H1 (cell line): ENCODE measurements at regions not wholly inside any gene's neighbourhood (a gene's known extent, or its start where the extent isn't known, plus 50 kb on each side); places are given as distances from the start of the nearest gene placed in this dataset.

Experiments
- CTCF ChIA-PET: fragments of 300-600 bp; sonication (Branson Sonifier 250); formaldehyde crosslinking; loops from one replicate; lab custom pipeline; 2021; ENCODE audit not compliant: partially characterized antibody; lab: Charles Lee
- POLR2A ChIA-PET: fragments of 300-600 bp; sonication (Branson Sonifier 250); formaldehyde crosslinking; loops from one replicate; lab custom pipeline; 2021; ENCODE audit warnings: inconsistent platforms; ENCODE audit not compliant: partially characterized antibody; lab: Charles Lee
- DNase-seq, 2 experiments: peaks; one replicate each; pipeline versions ENCODE4 v3.0.0 to v3.0.0-alpha.2; 2010 to 2022; ENCODE audit warnings: low spot score in 2 of 2, low read depth in 1 of 2, mixed read lengths in 1 of 2
- FAIRE-seq: peaks from 2 replicates; lab custom pipeline; 2011; peaks lifted over from hg19 to GRCh38; lab: Jason Lieb, UNC
- H2AFZ ChIP-seq: 2 replicates; pipeline ENCODE4 v1.8.1; 2012; ENCODE audit warnings: low read length, inconsistent platforms
- H2AK5ac ChIP-seq: 2 replicates; pipeline ENCODE4 v1.6.1; 2013; ENCODE audit warnings: low read depth, low read length
- H2BK120ac ChIP-seq: replicated peaks from 2 replicates; pipeline ENCODE3; 2013; ENCODE audit warnings: low read depth, low read length, inconsistent platforms
- H2BK12ac ChIP-seq: 2 replicates; pipeline ENCODE4 v1.6.1; 2013; ENCODE audit warnings: low read depth, low read length
- H2BK15ac ChIP-seq: 2 replicates; pipeline ENCODE4 v1.6.1; 2013; ENCODE audit warnings: low read length
- H2BK20ac ChIP-seq: 2 replicates; pipeline ENCODE4 v1.6.1; 2013; ENCODE audit warnings: low read length
- H2BK5ac ChIP-seq: 2 replicates; pipeline ENCODE4 v1.6.1; 2013; ENCODE audit warnings: low read depth, low read length
- H3K14ac ChIP-seq: 2 replicates; pipeline ENCODE4 v1.6.1; 2013; ENCODE audit warnings: inconsistent platforms; ENCODE audit not compliant: insufficient read length
- H3K18ac ChIP-seq: 2 replicates; pipeline ENCODE4 v1.6.1; 2013; ENCODE audit warnings: low read length; ENCODE audit errors: extremely low read depth
- H3K23ac ChIP-seq: 2 replicates; pipeline ENCODE4 v1.6.1; 2013; ENCODE audit warnings: inconsistent platforms; ENCODE audit not compliant: insufficient read length
- H3K23me2 ChIP-seq: 2 replicates; pipeline ENCODE4 v1.6.1; 2013; ENCODE audit warnings: low read depth, low read length
- H3K27ac ChIP-seq: 2 replicates; pipeline ENCODE4 v1.6.1; 2011; ENCODE audit warnings: low read depth, low read length, inconsistent platforms
- H3K27me3 ChIP-seq, 4 experiments: replicated peaks in 1 of 4; 1 replicate in 1 of 4; 2 replicates in 3 of 4; pipeline versions ENCODE4 v1.6.1 to v1.8.1; 2011 to 2013; ENCODE audit warnings: low read length in 3 of 4, mild to moderate bottlenecking in 3 of 4, inconsistent platforms in 2 of 4, mixed read lengths in 2 of 4, moderate library complexity in 1 of 4; ENCODE audit not compliant: control insufficient read depth in 3 of 4, insufficient read depth in 3 of 4; ENCODE audit errors: extremely low read depth in 1 of 4
- H3K36me3 ChIP-seq, 4 experiments: 2 replicates each; pipeline versions ENCODE4 v1.6.1 to v1.8.1; 2011 to 2013; ENCODE audit warnings: mild to moderate bottlenecking in 4 of 4, low read length in 3 of 4, moderate library complexity in 2 of 4, control low read depth in 1 of 4, inconsistent platforms in 1 of 4; ENCODE audit not compliant: insufficient read depth in 4 of 4, control insufficient read depth in 2 of 4
- H3K4ac ChIP-seq: replicated peaks from 2 replicates; pipeline ENCODE3; 2013; ENCODE audit warnings: low read length, low read depth, mixed read lengths, inconsistent platforms; ENCODE audit not compliant: insufficient read length
- H3K4me1 ChIP-seq, 4 experiments: replicated peaks in 1 of 4; 1 replicate in 1 of 4; 2 replicates in 3 of 4; pipeline versions ENCODE4 v1.6.1 to v1.8.1; 2011 to 2013; ENCODE audit warnings: low read length in 3 of 4, inconsistent platforms in 2 of 4, mixed read lengths in 1 of 4; ENCODE audit not compliant: insufficient read depth in 4 of 4, control insufficient read depth in 3 of 4
- H3K4me2 ChIP-seq, 2 experiments: 2 replicates each; pipeline versions ENCODE4 v1.6.1 to v1.8.1; 2011 to 2013; ENCODE audit warnings: low read depth in 2 of 2, low read length in 2 of 2, control low read depth in 1 of 2, inconsistent platforms in 1 of 2, mild to moderate bottlenecking in 1 of 2; ENCODE audit not compliant: insufficient read depth in 1 of 2
- H3K4me3 ChIP-seq, 4 experiments: fragments of 200-600, 300-600 bp in 1 of 4; sonication (generic), shearing (Covaris generic), sonication (Bioruptor Twin) in 1 of 4; 2 replicates each; pipeline versions ENCODE4 v1.5.1 to v1.8.1; 2011 to 2016; ENCODE audit warnings: low read length in 4 of 4, low read depth in 3 of 4, control low read depth in 2 of 4, inconsistent platforms in 2 of 4, mild to moderate bottlenecking in 2 of 4, mixed read lengths in 1 of 4, moderate library complexity in 1 of 4; ENCODE audit not compliant: insufficient read depth in 2 of 4; ENCODE audit errors: extremely low read depth in 1 of 4
- H3K56ac ChIP-seq: replicated peaks from 2 replicates; pipeline ENCODE3; 2013; ENCODE audit warnings: low read depth, mild to moderate bottlenecking, mixed read lengths, low read length, inconsistent platforms; ENCODE audit not compliant: insufficient read length
- H3K79me1 ChIP-seq: 2 replicates; pipeline ENCODE4 v1.6.1; 2013; ENCODE audit warnings: low read depth, low read length, control low read depth
- H3K79me2 ChIP-seq, 2 experiments: 2 replicates each; pipeline versions ENCODE4 v1.6.1 to v1.8.1; 2012 to 2013; ENCODE audit warnings: low read length in 2 of 2, mild to moderate bottlenecking in 2 of 2, inconsistent platforms in 1 of 2; ENCODE audit not compliant: insufficient read depth in 2 of 2, control insufficient read depth in 1 of 2
- H3K9ac ChIP-seq, 4 experiments: replicated peaks in 1 of 4; 1 replicate in 1 of 4; 2 replicates in 3 of 4; pipeline versions ENCODE4 v1.6.1 to v1.8.1; 2011 to 2013; ENCODE audit warnings: low read depth in 3 of 4, low read length in 3 of 4, control low read depth in 2 of 4, mild to moderate bottlenecking in 2 of 4, moderate library complexity in 2 of 4, inconsistent platforms in 1 of 4; ENCODE audit errors: extremely low read depth in 1 of 4
- H3K9me3 ChIP-seq, 2 experiments: 2 replicates each; pipeline versions ENCODE4 v1.6.1 to v1.8.1; 2012 to 2013; ENCODE audit warnings: mild to moderate bottlenecking in 2 of 2, moderate library complexity in 2 of 2, control low read depth in 1 of 2, inconsistent platforms in 1 of 2, low read depth in 1 of 2, low read length in 1 of 2, mixed read lengths in 1 of 2; ENCODE audit not compliant: insufficient read depth in 2 of 2
- H4K20me1 ChIP-seq, 2 experiments: replicated peaks in 1 of 2; 2 replicates each; pipeline versions ENCODE3 to v1.8.1; 2011 to 2013; ENCODE audit warnings: inconsistent platforms in 2 of 2, low read length in 2 of 2, mild to moderate bottlenecking in 1 of 2; ENCODE audit not compliant: insufficient read depth in 2 of 2, control insufficient read depth in 1 of 2
- H4K5ac ChIP-seq: 2 replicates; pipeline ENCODE4 v1.6.1; 2013; ENCODE audit warnings: low read length, low read depth, mixed read lengths, inconsistent platforms; ENCODE audit not compliant: insufficient read length
- H4K8ac ChIP-seq: 2 replicates; pipeline ENCODE4 v1.8.0; 2013; ENCODE audit warnings: mild to moderate bottlenecking, moderate library complexity, low read length, inconsistent platforms; ENCODE audit not compliant: insufficient read depth; ENCODE audit errors: extremely low read depth
- H4K91ac ChIP-seq: replicated peaks from 2 replicates; pipeline ENCODE3; 2013; ENCODE audit warnings: low read length, mixed read lengths, inconsistent platforms; ENCODE audit not compliant: insufficient read length
- CEBPB ChIP-seq: IDR thresholded peaks from 2 replicates; pipeline ENCODE4 v1.6.1; 2012; ENCODE audit warnings: low read depth, low read length
- CHD1 ChIP-seq: IDR thresholded peaks from 2 replicates; pipeline ENCODE4 v1.6.1; 2012; ENCODE audit warnings: low read depth, low read length, improper control_type of control experiment
- RAD21 ChIP-seq, 2 experiments: IDR thresholded peaks in 1 of 2; conservative IDR thresholded peaks in 1 of 2; 2 replicates each; pipeline ENCODE4 v1.6.1; 2011; ENCODE audit warnings: low read depth in 2 of 2, low read length in 2 of 2, improper control_type of control experiment in 1 of 2, inconsistent platforms in 1 of 2, mild to moderate bottlenecking in 1 of 2, moderate library complexity in 1 of 2
- WGBS, 2 experiments: shearing (Covaris generic) in 1 of 2; methylation state at CpG; one replicate each; pipeline versions ENCODE4 v1.1.6 to v1.1.7; 2013 to 2015; ENCODE audit warnings: low lambda C conversion rate in 2 of 2, mixed read lengths in 2 of 2, inconsistent platforms in 1 of 2, low coverage in 1 of 2, missing lambda C conversion rate in 1 of 2; ENCODE audit not compliant: insufficient replicate concordance in 2 of 2, insufficient coverage in 1 of 2, insufficient read length in 1 of 2; ENCODE audit errors: extremely low coverage in 1 of 2, missing lambda C conversion rate in 1 of 2; 5-methylcytosine and 5-hydroxymethylcytosine counted together

DNA sequence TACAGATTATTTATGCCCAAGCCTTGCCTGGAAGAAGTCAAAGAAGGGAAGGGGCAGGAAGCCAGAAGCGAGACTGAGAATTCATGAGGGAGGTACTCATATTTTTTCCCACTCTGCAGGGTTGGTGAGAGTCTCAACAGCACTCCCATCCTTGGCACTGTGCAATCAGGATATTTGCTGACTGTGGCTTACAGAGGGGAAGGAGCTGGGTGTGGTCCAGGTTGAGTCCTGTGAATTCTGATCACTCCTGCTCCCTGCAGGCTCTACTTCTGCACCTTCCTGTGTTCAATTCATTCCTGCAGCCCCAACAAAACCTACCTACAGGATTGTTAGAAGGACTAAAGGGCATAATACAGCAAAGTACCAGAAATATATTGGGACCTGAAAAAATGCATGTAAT lies 530.5 kb downstream of the INSC start:
- Histone ChIP-seq H2BK15ac (no peak overlapping the region), H3K27ac (no peak overlapping the region), H4K5ac (no peak overlapping the region), H3K56ac (no peak overlapping the region), H4K91ac (no peak overlapping the region), H3K14ac (no peak overlapping the region), H3K36me3 (no peaks in the 10 kb centered on the region), H2AK5ac (no peak overlapping the region), H3K4me3 (no peak overlapping the region), H3K23ac (no peak overlapping the region), H4K8ac (no peak overlapping the region), H3K18ac (no peak overlapping the region), H3K79me2 (no peaks in the 10 kb centered on the region), H3K27me3 (no peaks in the 10 kb centered on the region), H3K4me2 (no peak overlapping the region), H3K4ac (no peak overlapping the region), H2BK120ac (no peak overlapping the region), H3K4me1 (peaks cover 0 to 6% (median 2%) of the 10 kb centered on the region in 4 experiments; a peak in 4 of 7 replicates), H3K9me3 (no peaks in the 10 kb centered on the region), H2AFZ (no peak overlapping the region), H2BK12ac (no peak overlapping the region), H2BK5ac (no peak overlapping the region), H2BK20ac (no peak overlapping the region), H3K79me1 (no peaks in the 10 kb centered on the region), H3K23me2 (no peaks in the 10 kb centered on the region), H4K20me1 (no peaks in the 10 kb centered on the region), H3K9ac (no peak overlapping the region)
- no peak for FAIRE-seq
- ChIA-PET POLR2A (no interaction called here), CTCF (interaction anchor here (0.9 to 8.7 kb wide), 4 partner anchors 13 to 174 kb away, joined by 3 to 79 read pairs (median 4); no protein-coding TSS in a partner anchor)
- DNase-seq = no peak
- WGBS, 2 experiments = 100% methylated on average over 1 of the region's 1 CpG; no CpG with 5 or more reads in 1 of the 2 experiments
- no peak for TF ChIP-seq RAD21 (IDR thresholded peaks at IDR 0.05 in 1 of 2, conservative IDR thresholded peaks at IDR 0.05 in 1 of 2; ENCODE audit: low read depth in 2 of 2, low read length in 2 of 2)
- no peak for TF ChIP-seq CHD1
- TF ChIP-seq CEBPB = no peak
